H9 (cell line): ENCODE measurements at regions not wholly inside any gene's neighbourhood (a gene's known extent, or its start where the extent isn't known, plus 50 kb on each side); places are given as distances from the start of the nearest gene placed in this dataset.
A peak's percentile ranks its signal among the peaks of the same experiment; 100 is the strongest.

Source experiments
- DNase-seq: peaks from one replicate; pipeline ENCODE4 v3.0.0-alpha.2; 2017
- H2AFZ ChIP-seq: one replicate; pipeline ENCODE4 v1.6.1; 2013; ENCODE audit warnings: mild to moderate bottlenecking, low read length, control low read depth, moderate library complexity
- H2AK5ac ChIP-seq: 2 replicates; pipeline ENCODE4 v1.6.1; 2013; ENCODE audit warnings: low read length, control low read depth, mixed read lengths; ENCODE audit not compliant: insufficient read length
- H2BK120ac ChIP-seq: one replicate; pipeline ENCODE4 v1.6.1; 2013; ENCODE audit warnings: low read depth, mild to moderate bottlenecking, low read length, control low read depth, inconsistent platforms; ENCODE audit not compliant: poor library complexity, severe bottlenecking
- H2BK12ac ChIP-seq: 2 replicates; pipeline ENCODE4 v1.6.1; 2013; ENCODE audit warnings: low read length, control low read depth, mixed read lengths, low read depth; ENCODE audit not compliant: insufficient read length
- H2BK15ac ChIP-seq: 2 replicates; pipeline ENCODE4 v1.6.1; 2013; ENCODE audit warnings: low read depth, low read length, control low read depth
- H2BK20ac ChIP-seq: one replicate; pipeline ENCODE4 v1.6.1; 2013; ENCODE audit warnings: low read depth, mild to moderate bottlenecking, low read length, control low read depth, inconsistent platforms; ENCODE audit not compliant: poor library complexity, severe bottlenecking
- H2BK5ac ChIP-seq: 2 replicates; pipeline ENCODE4 v1.6.1; 2013; ENCODE audit warnings: low read length, control low read depth, mixed read lengths; ENCODE audit not compliant: insufficient read length
- H3K14ac ChIP-seq: 2 replicates; pipeline ENCODE4 v1.6.1; 2013; ENCODE audit warnings: low read length, control low read depth; ENCODE audit not compliant: insufficient read depth
- H3K18ac ChIP-seq: 2 replicates; pipeline ENCODE4 v1.6.1; 2013; ENCODE audit warnings: low read depth, mild to moderate bottlenecking, mixed read lengths, low read length, control low read depth; ENCODE audit not compliant: insufficient read length
- H3K23ac ChIP-seq: 2 replicates; pipeline ENCODE4 v1.6.1; 2013; ENCODE audit warnings: low read length, control low read depth, mixed read lengths, low read depth; ENCODE audit not compliant: insufficient read length
- H3K23me2 ChIP-seq: 2 replicates; pipeline ENCODE4 v1.6.1; 2013; ENCODE audit warnings: low read depth, mild to moderate bottlenecking, mixed read lengths, low read length, control low read depth; ENCODE audit not compliant: insufficient read length, poor library complexity, severe bottlenecking
- H3K27ac ChIP-seq: 2 replicates; pipeline ENCODE4 v1.5.1; 2013; ENCODE audit warnings: low read length, control low read depth, mixed read lengths, low read depth; ENCODE audit not compliant: insufficient read length
- H3K27me3 ChIP-seq: 2 replicates; pipeline ENCODE4 v1.6.1; 2013; ENCODE audit warnings: low read length, control low read depth, inconsistent platforms; ENCODE audit not compliant: insufficient read depth
- H3K4ac ChIP-seq: 2 replicates; pipeline ENCODE4 v1.6.1; 2013; ENCODE audit warnings: low read depth, mild to moderate bottlenecking, control low read depth, inconsistent platforms, low read length, moderate library complexity
- H3K4me1 ChIP-seq: 2 replicates; pipeline ENCODE4 v1.6.1; 2013; ENCODE audit warnings: low read length, control low read depth, inconsistent platforms; ENCODE audit not compliant: insufficient read depth
- H3K4me2 ChIP-seq: 2 replicates; pipeline ENCODE4 v1.6.1; 2013; ENCODE audit warnings: low read length, control low read depth, mixed read lengths; ENCODE audit not compliant: insufficient read length, insufficient read depth
- H3K56ac ChIP-seq: 2 replicates; pipeline ENCODE4 v1.6.1; 2013; ENCODE audit warnings: low read depth, mild to moderate bottlenecking, mixed read lengths, low read length, control low read depth; ENCODE audit not compliant: insufficient read length
- H3K79me1 ChIP-seq: 2 replicates; pipeline ENCODE4 v1.6.1; 2013; ENCODE audit warnings: low read depth, mild to moderate bottlenecking, moderate library complexity, low read length, control low read depth, inconsistent platforms; ENCODE audit not compliant: insufficient read depth, poor library complexity, severe bottlenecking
- H3K79me2 ChIP-seq: 2 replicates; pipeline ENCODE4 v1.6.1; 2013; ENCODE audit warnings: low read length, control low read depth, inconsistent platforms; ENCODE audit not compliant: insufficient read depth
- H3K9ac ChIP-seq: 2 replicates; pipeline ENCODE4 v1.6.1; 2013; ENCODE audit warnings: low read length, control low read depth, mixed read lengths; ENCODE audit not compliant: insufficient read length; ENCODE audit errors: extremely low read depth
- H3K9me3 ChIP-seq: one replicate; pipeline ENCODE4 v1.6.1; 2013; ENCODE audit warnings: low read depth, low read length, inconsistent platforms; ENCODE audit not compliant: control insufficient read depth
- H3T11ph ChIP-seq: one replicate; pipeline ENCODE4 v1.6.1; 2013; ENCODE audit warnings: mild to moderate bottlenecking, low read length, control low read depth, inconsistent platforms
- H4K20me1 ChIP-seq: one replicate; pipeline ENCODE4 v1.6.1; 2013; ENCODE audit not compliant: control insufficient read depth, insufficient read length, insufficient read depth
- H4K5ac ChIP-seq: 2 replicates; pipeline ENCODE4 v1.6.1; 2013; ENCODE audit warnings: low read depth, mild to moderate bottlenecking, mixed read lengths, low read length, control low read depth; ENCODE audit not compliant: insufficient read length
- H4K8ac ChIP-seq: replicated peaks from 2 replicates; pipeline ENCODE4 v1.6.1; 2013; ENCODE audit warnings: low read length, control low read depth, mixed read lengths, low read depth; ENCODE audit not compliant: insufficient read length
- H4K91ac ChIP-seq: 2 replicates; pipeline ENCODE4 v1.6.1; 2013; ENCODE audit warnings: low read depth, mild to moderate bottlenecking, moderate library complexity, mixed read lengths, low read length, control low read depth; ENCODE audit not compliant: insufficient read length
- H3K27ac Mint-ChIP-seq, 3 experiments: 2 replicates in 2 of 3; 3 replicates in 1 of 3; pipeline ENCODE4 v1.8.0; 2020 to 2021; ENCODE audit warnings: mixed read lengths in 3 of 3, mild to moderate bottlenecking in 1 of 3, moderate library complexity in 1 of 3
- H3K27me3 Mint-ChIP-seq: 2 replicates; pipeline ENCODE4 v1.8.0; 2021; ENCODE audit warnings: low read depth, mild to moderate bottlenecking, moderate library complexity, mixed read lengths
- H3K36me3 Mint-ChIP-seq, 3 experiments: 2 replicates in 2 of 3; 3 replicates in 1 of 3; pipeline ENCODE4 v1.8.0; 2020 to 2021; ENCODE audit warnings: low read depth in 3 of 3, mixed read lengths in 3 of 3; ENCODE audit not compliant: insufficient read depth in 1 of 3
- H3K4me1 Mint-ChIP-seq, 2 experiments: 2 replicates each; pipeline ENCODE4 v1.8.0; 2020; ENCODE audit warnings: mixed read lengths in 2 of 2
- H3K4me3 Mint-ChIP-seq, 2 experiments: 2 replicates in 1 of 2; 3 replicates in 1 of 2; pipeline ENCODE4 v1.8.0; 2020 to 2021; ENCODE audit warnings: mild to moderate bottlenecking in 2 of 2, mixed read lengths in 2 of 2, moderate library complexity in 1 of 2
- H3K9me3 Mint-ChIP-seq, 2 experiments: 2 replicates in 1 of 2; 3 replicates in 1 of 2; pipeline ENCODE4 v1.8.0; 2020; ENCODE audit warnings: mild to moderate bottlenecking in 2 of 2, mixed read lengths in 2 of 2, moderate library complexity in 1 of 2
- WGBS: extraction: QIAGEN DNeasy Blood & Tissue Kit; methylation state at CpG from one replicate; pipeline ENCODE4 v1.1.7; 2013; ENCODE audit warnings: missing lambda C conversion rate, low lambda C conversion rate, mixed read lengths; ENCODE audit not compliant: insufficient read length; ENCODE audit errors: extremely low coverage; 5-methylcytosine and 5-hydroxymethylcytosine counted together
- TF ChIP-seq, protein P1 (sequence below): fragments of 200-600 bp; sonication (generic); conservative IDR thresholded peaks from 3 replicates; pipeline ENCODE4 v1.8.0; 2021; ENCODE audit warnings: antibody characterized with exemption, mild to moderate bottlenecking

GRCh38 chr2:198327526-198327925, 523.1 kb downstream of the PLCL1 start:
- Histone ChIP-seq H4K8ac (no peak overlapping the region), H3K18ac (no peak overlapping the region), H2BK5ac (no peak overlapping the region), H4K5ac (no peak overlapping the region), H3K27me3 (no peaks in the 10 kb centered on the region), H4K91ac (no peak overlapping the region), H3K14ac (no peak overlapping the region), H3K79me2 (no peaks in the 10 kb centered on the region), H3K27ac (no peak overlapping the region), H3K23ac (no peak overlapping the region), H2AK5ac (no peak overlapping the region), H3K79me1 (no peaks in the 10 kb centered on the region), H2BK20ac (no peak overlapping the region), H3K23me2 (no peaks in the 10 kb centered on the region), H3T11ph (no peak overlapping the region), H3K56ac (no peak overlapping the region), H3K4me1 (no peaks in the 10 kb centered on the region), H3K4ac (no peak overlapping the region), H3K9me3 (no peaks in the 10 kb centered on the region), H4K20me1 (no peaks in the 10 kb centered on the region), H3K4me2 (no peak overlapping the region), H2BK15ac (no peak overlapping the region), H2BK12ac (no peak overlapping the region), H2BK120ac (no peak overlapping the region), H2AFZ (no peak overlapping the region), H3K9ac (no peak overlapping the region)
- Mint-ChIP-seq H3K27me3 (no peaks in the 10 kb centered on the region), H3K27ac (peak overlapping the region in 1 of 3 experiments; percentile 15; a peak in 1 of 7 replicates), H3K4me1 (no peaks in the 10 kb centered on the region), H3K36me3 (no peaks in the 10 kb centered on the region), H3K9me3 (no peaks in the 10 kb centered on the region), H3K4me3 (no peak overlapping the region)
- TF ChIP-seq, protein P1, sequence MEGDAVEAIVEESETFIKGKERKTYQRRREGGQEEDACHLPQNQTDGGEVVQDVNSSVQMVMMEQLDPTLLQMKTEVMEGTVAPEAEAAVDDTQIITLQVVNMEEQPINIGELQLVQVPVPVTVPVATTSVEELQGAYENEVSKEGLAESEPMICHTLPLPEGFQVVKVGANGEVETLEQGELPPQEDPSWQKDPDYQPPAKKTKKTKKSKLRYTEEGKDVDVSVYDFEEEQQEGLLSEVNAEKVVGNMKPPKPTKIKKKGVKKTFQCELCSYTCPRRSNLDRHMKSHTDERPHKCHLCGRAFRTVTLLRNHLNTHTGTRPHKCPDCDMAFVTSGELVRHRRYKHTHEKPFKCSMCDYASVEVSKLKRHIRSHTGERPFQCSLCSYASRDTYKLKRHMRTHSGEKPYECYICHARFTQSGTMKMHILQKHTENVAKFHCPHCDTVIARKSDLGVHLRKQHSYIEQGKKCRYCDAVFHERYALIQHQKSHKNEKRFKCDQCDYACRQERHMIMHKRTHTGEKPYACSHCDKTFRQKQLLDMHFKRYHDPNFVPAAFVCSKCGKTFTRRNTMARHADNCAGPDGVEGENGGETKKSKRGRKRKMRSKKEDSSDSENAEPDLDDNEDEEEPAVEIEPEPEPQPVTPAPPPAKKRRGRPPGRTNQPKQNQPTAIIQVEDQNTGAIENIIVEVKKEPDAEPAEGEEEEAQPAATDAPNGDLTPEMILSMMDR, result no peak
- DNase-seq, result no peak
- no CpG with 5 or more reads among the region's 4 CpGs for WGBS
